PC-9 (cell line): ENCODE measurements at regions not wholly inside any gene's neighbourhood (a gene's known extent, or its start where the extent isn't known, plus 50 kb on each side); places are given as distances from the start of the nearest gene placed in this dataset.

Experiments used
- EZH2 ChIP-seq: fragments of 200-600 bp; sonication (generic); IDR thresholded peaks from 2 replicates; pipeline ENCODE4 v1.8.0; 2017; ENCODE audit warnings: antibody characterized with exemption, low read depth
- TF ChIP-seq, protein P1 (sequence below): fragments of 200-600 bp; sonication (generic); conservative IDR thresholded peaks from 2 replicates; pipeline ENCODE4 v1.6.1; 2017; ENCODE audit warnings: mixed run types, antibody characterized with exemption, mild to moderate bottlenecking, moderate library complexity

- no peak for TF ChIP-seq EZH2
- TF ChIP-seq, protein P1, sequence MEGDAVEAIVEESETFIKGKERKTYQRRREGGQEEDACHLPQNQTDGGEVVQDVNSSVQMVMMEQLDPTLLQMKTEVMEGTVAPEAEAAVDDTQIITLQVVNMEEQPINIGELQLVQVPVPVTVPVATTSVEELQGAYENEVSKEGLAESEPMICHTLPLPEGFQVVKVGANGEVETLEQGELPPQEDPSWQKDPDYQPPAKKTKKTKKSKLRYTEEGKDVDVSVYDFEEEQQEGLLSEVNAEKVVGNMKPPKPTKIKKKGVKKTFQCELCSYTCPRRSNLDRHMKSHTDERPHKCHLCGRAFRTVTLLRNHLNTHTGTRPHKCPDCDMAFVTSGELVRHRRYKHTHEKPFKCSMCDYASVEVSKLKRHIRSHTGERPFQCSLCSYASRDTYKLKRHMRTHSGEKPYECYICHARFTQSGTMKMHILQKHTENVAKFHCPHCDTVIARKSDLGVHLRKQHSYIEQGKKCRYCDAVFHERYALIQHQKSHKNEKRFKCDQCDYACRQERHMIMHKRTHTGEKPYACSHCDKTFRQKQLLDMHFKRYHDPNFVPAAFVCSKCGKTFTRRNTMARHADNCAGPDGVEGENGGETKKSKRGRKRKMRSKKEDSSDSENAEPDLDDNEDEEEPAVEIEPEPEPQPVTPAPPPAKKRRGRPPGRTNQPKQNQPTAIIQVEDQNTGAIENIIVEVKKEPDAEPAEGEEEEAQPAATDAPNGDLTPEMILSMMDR: no peak
Observed at GRCh38 chr1:223478606-223479005, 85.4 kb downstream of the CCDC185 start.
